OCI-LY1 (cell line): ENCODE measurements at regions not wholly inside any gene's neighbourhood (a gene's known extent, or its start where the extent isn't known, plus 50 kb on each side); places are given as distances from the start of the nearest gene placed in this dataset.

Experiments used
- H2AFZ ChIP-seq: fragments of 200-600 bp; sonication (generic), shearing (Covaris generic); 2 replicates; pipeline ENCODE4 v1.6.0; 2014; ENCODE audit warnings: antibody characterized with exemption, mild to moderate bottlenecking, low read length
- H3F3A ChIP-seq: fragments of 200-600 bp; sonication (generic), shearing (Covaris generic); 2 replicates; pipeline ENCODE4 v1.6.0; 2014; ENCODE audit warnings: mild to moderate bottlenecking, antibody characterized with exemption, low read length, moderate library complexity; ENCODE audit not compliant: insufficient read depth
- H3K27ac ChIP-seq: fragments of 200-600 bp; sonication (generic); 2 replicates; pipeline ENCODE4 v1.5.1; 2014; ENCODE audit warnings: low read length, mixed run types, mild to moderate bottlenecking, low read depth; ENCODE audit not compliant: poor library complexity, severe bottlenecking
- H3K27me3 ChIP-seq: fragments of 200-600 bp; sonication (generic); 2 replicates; pipeline ENCODE4 v1.6.0; 2014; ENCODE audit warnings: antibody characterized with exemption, mild to moderate bottlenecking, low read length, moderate library complexity; ENCODE audit not compliant: insufficient read depth
- H3K36me3 ChIP-seq: fragments of 200-600 bp; sonication (generic); 2 replicates; pipeline ENCODE4 v1.6.1; 2014; ENCODE audit warnings: mild to moderate bottlenecking, antibody characterized with exemption, low read length, moderate library complexity, mixed read lengths; ENCODE audit not compliant: insufficient read depth
- H3K4me1 ChIP-seq: fragments of 200-600 bp; sonication (generic); 2 replicates; pipeline ENCODE4 v1.5.1; 2014; ENCODE audit warnings: mild to moderate bottlenecking, low read length, moderate library complexity; ENCODE audit not compliant: insufficient read depth, severe bottlenecking
- H3K4me2 ChIP-seq: fragments of 200-600 bp; sonication (generic), shearing (Covaris generic); 2 replicates; pipeline ENCODE4 v1.6.1; 2014; ENCODE audit warnings: low read length
- H3K4me3 ChIP-seq: fragments of 200-600 bp; sonication (generic); 2 replicates; pipeline ENCODE4 v1.5.1; 2014; ENCODE audit warnings: low read length, low read depth, mild to moderate bottlenecking, mixed read lengths; ENCODE audit not compliant: poor library complexity, severe bottlenecking
- H3K79me2 ChIP-seq: fragments of 200-600 bp; shearing (Covaris generic); 2 replicates; pipeline ENCODE4 v1.6.1; 2016; ENCODE audit warnings: mixed run types, low read length, mixed read lengths; ENCODE audit not compliant: insufficient read depth
- H3K9ac ChIP-seq: fragments of 200-600 bp; sonication (generic), shearing (Covaris generic); 2 replicates; pipeline ENCODE4 v1.6.1; 2014; ENCODE audit warnings: mild to moderate bottlenecking, low read length, mixed read lengths
- H3K9me2 ChIP-seq: fragments of 200-600 bp; sonication (generic), shearing (Covaris generic); 2 replicates; pipeline ENCODE4 v1.6.1; 2014; ENCODE audit warnings: low read depth, mild to moderate bottlenecking, low read length, mixed read lengths
- H3K9me3 ChIP-seq: fragments of 200-600 bp; shearing (Covaris generic); 2 replicates; pipeline ENCODE4 v1.6.1; 2014; ENCODE audit warnings: low read length, mixed read lengths
- H4K20me1 ChIP-seq: fragments of 200-600 bp; sonication (generic), shearing (Covaris generic); 2 replicates; pipeline ENCODE4 v1.6.0; 2016; ENCODE audit warnings: mild to moderate bottlenecking, low read length; ENCODE audit not compliant: insufficient read depth
- EZH2 ChIP-seq: fragments of 200-600 bp; sonication (generic), shearing (Covaris generic); IDR thresholded peaks from 2 replicates; pipeline ENCODE4 v1.8.0; 2017; ENCODE audit warnings: borderline replicate concordance, mixed run types, mild to moderate bottlenecking, antibody characterized with exemption, low read length, moderate library complexity, mixed read lengths
- TF ChIP-seq, protein P1 (sequence below): fragments of 200-600 bp; sonication (generic), shearing (Covaris generic); IDR thresholded peaks from 2 replicates; pipeline ENCODE4 v1.5.1; 2017; ENCODE audit warnings: mild to moderate bottlenecking, antibody characterized with exemption, low read length, moderate library complexity, mixed read lengths

DNA sequence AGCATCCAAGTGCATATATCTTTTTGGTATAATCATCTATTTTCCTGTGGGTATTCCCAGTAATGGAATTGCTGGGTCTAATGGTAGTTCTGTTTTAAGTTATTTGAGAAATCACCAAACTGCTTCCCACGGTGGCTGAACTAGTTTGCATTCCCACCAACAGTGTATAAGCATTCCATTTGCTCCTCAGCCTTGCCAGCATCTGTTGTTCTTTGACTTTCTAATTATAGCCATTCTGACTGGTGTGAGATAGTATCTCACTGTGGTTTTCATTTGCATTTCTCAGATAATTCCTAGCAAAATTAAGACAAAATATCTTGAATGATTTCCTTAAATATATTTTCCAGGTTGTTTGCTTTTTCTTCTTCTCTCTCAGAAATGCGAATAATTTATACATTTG lies 341.1 kb downstream of the GBA3 start:
- Histone ChIP-seq H3K4me1 (no peaks in the 10 kb centered on the region), H3F3A (no peaks in the 10 kb centered on the region), H3K9me3 (no peaks in the 10 kb centered on the region), H4K20me1 (no peaks in the 10 kb centered on the region), H3K4me2 (no peak overlapping the region), H3K79me2 (no peaks in the 10 kb centered on the region), H3K4me3 (no peak overlapping the region), H3K27me3 (no peaks in the 10 kb centered on the region), H3K9me2 (no peaks in the 10 kb centered on the region), H2AFZ (no peak overlapping the region), H3K9ac (no peak overlapping the region), H3K36me3 (no peaks in the 10 kb centered on the region), H3K27ac (no peak overlapping the region)
- TF ChIP-seq, protein P1, sequence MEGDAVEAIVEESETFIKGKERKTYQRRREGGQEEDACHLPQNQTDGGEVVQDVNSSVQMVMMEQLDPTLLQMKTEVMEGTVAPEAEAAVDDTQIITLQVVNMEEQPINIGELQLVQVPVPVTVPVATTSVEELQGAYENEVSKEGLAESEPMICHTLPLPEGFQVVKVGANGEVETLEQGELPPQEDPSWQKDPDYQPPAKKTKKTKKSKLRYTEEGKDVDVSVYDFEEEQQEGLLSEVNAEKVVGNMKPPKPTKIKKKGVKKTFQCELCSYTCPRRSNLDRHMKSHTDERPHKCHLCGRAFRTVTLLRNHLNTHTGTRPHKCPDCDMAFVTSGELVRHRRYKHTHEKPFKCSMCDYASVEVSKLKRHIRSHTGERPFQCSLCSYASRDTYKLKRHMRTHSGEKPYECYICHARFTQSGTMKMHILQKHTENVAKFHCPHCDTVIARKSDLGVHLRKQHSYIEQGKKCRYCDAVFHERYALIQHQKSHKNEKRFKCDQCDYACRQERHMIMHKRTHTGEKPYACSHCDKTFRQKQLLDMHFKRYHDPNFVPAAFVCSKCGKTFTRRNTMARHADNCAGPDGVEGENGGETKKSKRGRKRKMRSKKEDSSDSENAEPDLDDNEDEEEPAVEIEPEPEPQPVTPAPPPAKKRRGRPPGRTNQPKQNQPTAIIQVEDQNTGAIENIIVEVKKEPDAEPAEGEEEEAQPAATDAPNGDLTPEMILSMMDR: no peak
- no peak for TF ChIP-seq EZH2

DNA sequence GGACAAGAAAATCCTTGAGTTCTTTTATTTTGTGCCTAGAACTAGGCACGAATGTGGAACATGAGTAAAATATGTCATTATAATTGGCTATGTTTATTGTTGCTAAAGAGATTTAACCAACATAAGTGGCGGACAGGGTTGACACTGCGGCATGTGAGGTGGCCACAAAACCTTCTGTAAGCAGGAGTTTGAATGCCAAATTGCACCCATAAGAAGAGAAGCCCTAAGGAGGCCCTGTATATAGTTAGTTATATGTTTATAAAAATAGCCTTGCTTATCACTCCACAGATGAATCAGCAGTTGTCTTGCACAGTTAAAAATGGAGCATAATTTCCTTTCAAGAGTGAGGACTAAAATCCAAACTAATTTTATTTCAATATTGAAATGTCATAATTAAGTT lies 336.1 kb downstream of the GBA3 start:
- no peak for TF ChIP-seq EZH2
- TF ChIP-seq, protein P1: no peak
- no peaks in the 10 kb centered on the region for H3F3A ChIP-seq
- no peaks in the 10 kb centered on the region for H4K20me1 ChIP-seq
- no peaks in the 10 kb centered on the region for H3K9me3 ChIP-seq
- H3K4me1 ChIP-seq: no peaks in the 10 kb centered on the region
- H3K27me3 ChIP-seq: no peaks in the 10 kb centered on the region
- no peaks in the 10 kb centered on the region for H3K36me3 ChIP-seq
- no peak overlapping the region for H3K27ac ChIP-seq
- no peak overlapping the region for H3K4me2 ChIP-seq
- no peak overlapping the region for H3K9ac ChIP-seq
- H3K79me2 ChIP-seq: no peaks in the 10 kb centered on the region
- H3K9me2 ChIP-seq: no peaks in the 10 kb centered on the region
- H3K4me3 ChIP-seq: no peak overlapping the region
- H2AFZ ChIP-seq: no peak overlapping the region

DNA sequence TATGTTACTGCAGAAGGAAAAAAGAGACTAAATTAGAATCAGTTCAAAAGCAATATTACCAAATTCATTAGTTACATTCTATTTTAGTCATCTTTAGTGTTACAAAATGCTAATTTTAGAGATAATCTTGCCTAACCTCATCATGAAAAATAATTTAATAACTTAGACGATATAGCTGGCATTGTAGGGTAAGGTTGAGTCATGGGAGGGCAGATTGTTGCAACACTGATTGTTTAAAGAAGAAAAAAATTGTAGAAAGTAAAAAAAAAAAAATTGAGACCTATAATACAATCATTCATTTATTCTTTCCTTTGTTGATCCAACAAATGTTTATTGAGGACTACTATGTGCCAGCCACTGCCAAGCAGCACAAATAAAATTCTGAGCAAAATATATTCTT lies 330.9 kb downstream of the GBA3 start:
- Histone ChIP-seq H3K36me3 (no peaks in the 10 kb centered on the region), H3K9ac (no peak overlapping the region), H4K20me1 (no peaks in the 10 kb centered on the region), H3K4me1 (no peaks in the 10 kb centered on the region), H3K27me3 (no peaks in the 10 kb centered on the region), H3K9me3 (no peaks in the 10 kb centered on the region), H3K9me2 (no peaks in the 10 kb centered on the region), H3K4me2 (no peak overlapping the region), H3K4me3 (no peak overlapping the region), H3F3A (no peaks in the 10 kb centered on the region), H2AFZ (no peak overlapping the region), H3K79me2 (no peaks in the 10 kb centered on the region), H3K27ac (no peak overlapping the region)
- TF ChIP-seq, protein P1: no peak
- TF ChIP-seq EZH2: no peak
